NB4 (cell line): ENCODE measurements at regions not wholly inside any gene's neighbourhood (a gene's known extent, or its start where the extent isn't known, plus 50 kb on each side); places are given as distances from the start of the nearest gene placed in this dataset.

ENCODE experiments used
- CTCF ChIP-seq: IDR thresholded peaks from one replicate; pipeline ENCODE4 v1.5.1; 2012; ENCODE audit warnings: low read depth, low read length
- MAX ChIP-seq: IDR thresholded peaks from 2 replicates; pipeline ENCODE4 v1.6.1; 2011; ENCODE audit warnings: low read depth, low read length
- MYC ChIP-seq: IDR thresholded peaks from 2 replicates; pipeline ENCODE4 v1.6.1; 2011; ENCODE audit warnings: low read depth, low read length
- POLR2A ChIP-seq: IDR thresholded peaks from 2 replicates; pipeline ENCODE4 v1.6.1; 2011; ENCODE audit warnings: mild to moderate bottlenecking; ENCODE audit not compliant: insufficient read length; ENCODE audit errors: extremely low read depth

GRCh38 chr6:22363714-22364239 is 66.9 kb upstream of the PRL start:
- TF ChIP-seq CTCF (no peak), MAX (no peak), POLR2A (no peak), MYC (no peak)
